LNCaP clone FGC (cell line): ENCODE measurements at regions not wholly inside any gene's neighbourhood (a gene's known extent, or its start where the extent isn't known, plus 50 kb on each side); places are given as distances from the start of the nearest gene placed in this dataset.

ENCODE experiments used
- DNase-seq: peaks from one replicate; pipeline ENCODE4 v3.0.0-alpha.2; 2011; ENCODE audit warnings: low read depth
- H3K4me3 ChIP-seq: 2 replicates; pipeline ENCODE4 v1.5.1; 2011; ENCODE audit warnings: mild to moderate bottlenecking, low read depth, low read length, control low read depth
- TF ChIP-seq, protein P1 (sequence below): IDR thresholded peaks from 2 replicates; pipeline ENCODE4 v1.5.1; 2012; ENCODE audit warnings: mild to moderate bottlenecking; ENCODE audit not compliant: control insufficient read depth, insufficient read depth; ENCODE audit errors: extremely low read depth

DNA sequence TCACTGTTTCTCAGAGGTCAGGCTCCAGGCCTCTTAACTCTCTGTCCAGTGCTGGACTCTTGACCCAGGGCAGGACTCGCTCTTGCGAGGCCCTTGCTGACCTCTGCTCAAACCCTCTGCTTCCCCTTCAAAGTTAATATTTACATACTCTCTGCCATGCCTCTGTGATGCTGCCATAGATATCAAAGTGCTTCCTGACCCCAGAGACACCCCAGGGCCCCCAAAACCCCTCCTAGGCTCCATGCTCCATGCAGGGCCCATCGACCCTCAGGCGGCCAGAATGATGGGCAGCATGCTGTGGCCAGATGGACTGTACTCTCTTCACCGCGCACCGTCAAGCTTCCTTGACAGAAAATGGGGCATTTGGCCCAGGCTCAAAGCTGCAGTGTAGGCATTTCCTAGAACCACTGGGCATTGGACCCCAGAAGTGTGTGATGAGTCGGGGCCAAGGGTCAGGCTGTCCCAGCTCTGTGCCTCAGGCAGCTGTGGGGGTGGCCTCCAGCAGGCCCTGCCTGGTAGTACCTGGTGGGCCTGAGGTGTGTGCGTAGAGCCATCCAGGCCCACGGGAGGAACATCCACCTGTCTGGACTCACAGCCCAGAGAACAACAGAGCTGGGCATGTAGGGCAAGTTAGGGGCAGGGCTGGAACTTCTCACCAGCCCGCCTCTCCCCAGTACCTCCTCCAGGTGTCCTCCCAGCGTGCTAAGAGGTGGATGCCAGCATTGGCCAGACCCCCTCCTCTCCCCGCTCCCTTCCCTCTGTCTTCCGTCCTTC, 142.8 kb downstream of the VEGFA start:
- TF ChIP-seq, protein P1, sequence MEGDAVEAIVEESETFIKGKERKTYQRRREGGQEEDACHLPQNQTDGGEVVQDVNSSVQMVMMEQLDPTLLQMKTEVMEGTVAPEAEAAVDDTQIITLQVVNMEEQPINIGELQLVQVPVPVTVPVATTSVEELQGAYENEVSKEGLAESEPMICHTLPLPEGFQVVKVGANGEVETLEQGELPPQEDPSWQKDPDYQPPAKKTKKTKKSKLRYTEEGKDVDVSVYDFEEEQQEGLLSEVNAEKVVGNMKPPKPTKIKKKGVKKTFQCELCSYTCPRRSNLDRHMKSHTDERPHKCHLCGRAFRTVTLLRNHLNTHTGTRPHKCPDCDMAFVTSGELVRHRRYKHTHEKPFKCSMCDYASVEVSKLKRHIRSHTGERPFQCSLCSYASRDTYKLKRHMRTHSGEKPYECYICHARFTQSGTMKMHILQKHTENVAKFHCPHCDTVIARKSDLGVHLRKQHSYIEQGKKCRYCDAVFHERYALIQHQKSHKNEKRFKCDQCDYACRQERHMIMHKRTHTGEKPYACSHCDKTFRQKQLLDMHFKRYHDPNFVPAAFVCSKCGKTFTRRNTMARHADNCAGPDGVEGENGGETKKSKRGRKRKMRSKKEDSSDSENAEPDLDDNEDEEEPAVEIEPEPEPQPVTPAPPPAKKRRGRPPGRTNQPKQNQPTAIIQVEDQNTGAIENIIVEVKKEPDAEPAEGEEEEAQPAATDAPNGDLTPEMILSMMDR = no peak
- H3K4me3 ChIP-seq = no peak overlapping the region

DNA sequence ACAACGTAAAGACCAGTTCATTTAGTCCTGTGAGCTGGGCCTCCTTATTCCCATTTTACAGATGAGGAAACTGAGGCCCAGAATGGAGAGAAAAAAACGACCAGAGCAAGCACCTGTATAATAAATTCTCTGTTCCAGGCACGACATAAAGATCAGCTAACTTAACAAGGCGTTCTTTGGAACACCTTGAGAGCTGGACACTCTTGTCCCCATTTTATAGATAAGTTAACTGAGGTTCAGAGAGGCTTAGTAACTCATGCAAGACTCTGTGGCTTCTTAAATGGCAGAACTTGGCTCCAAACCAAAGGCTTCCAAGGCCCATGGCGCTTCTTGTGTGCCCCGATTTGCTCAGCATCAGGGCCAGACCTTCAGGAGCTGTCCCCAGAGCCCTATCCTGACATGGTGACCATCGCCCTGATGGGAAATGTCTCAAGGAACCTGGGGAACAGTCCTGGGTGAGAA, 142.1 kb downstream of the VEGFA start:
- TF ChIP-seq, protein P1 = no peak
- H3K4me3 ChIP-seq = no peak overlapping the region
- DNase-seq = no peak

More for the DNA sequence above, 142.8 kb downstream of the VEGFA start:
- DNase-seq = no peak

DNA sequence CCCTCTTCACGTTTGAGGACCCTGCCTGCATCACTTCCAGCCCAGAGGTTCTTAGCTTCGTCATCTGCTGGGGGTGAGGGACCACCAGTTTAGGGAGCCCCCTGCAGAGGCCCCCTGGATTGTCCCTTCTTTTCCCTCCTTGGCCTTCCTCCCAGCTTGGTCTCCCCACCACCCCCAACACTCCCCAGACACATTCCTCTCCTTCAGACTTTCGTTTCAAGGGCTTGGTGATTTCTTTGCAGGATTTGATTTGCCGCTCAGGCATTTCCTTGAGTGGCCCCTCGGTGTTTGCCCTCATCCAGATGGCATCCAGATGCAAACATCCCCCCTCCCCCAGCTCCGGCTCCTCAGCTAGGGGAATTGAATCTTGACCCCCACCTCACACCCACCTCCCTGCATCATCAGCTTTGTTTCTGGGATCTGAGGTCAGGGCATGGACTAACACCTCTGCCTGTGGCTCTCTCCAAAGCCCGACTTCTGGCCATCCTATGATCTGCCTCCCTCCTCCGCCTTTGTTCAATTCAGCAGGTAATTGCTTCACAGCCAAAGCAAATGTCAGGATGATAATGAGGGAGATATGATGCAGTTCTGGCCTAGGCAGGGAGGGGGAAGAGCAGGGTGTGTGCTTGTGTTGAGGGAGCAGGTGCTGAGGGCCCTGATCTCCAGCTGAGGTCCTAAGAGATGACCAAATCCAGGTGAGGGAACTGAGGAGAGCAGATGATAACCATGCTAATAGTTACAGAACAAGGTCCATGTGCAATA, 141.5 kb downstream of the VEGFA start:
- peak overlapping the region; percentile 7; the same call in 1 of the 2 replicates for H3K4me3 ChIP-seq
- DNase-seq = no peak

DNA sequence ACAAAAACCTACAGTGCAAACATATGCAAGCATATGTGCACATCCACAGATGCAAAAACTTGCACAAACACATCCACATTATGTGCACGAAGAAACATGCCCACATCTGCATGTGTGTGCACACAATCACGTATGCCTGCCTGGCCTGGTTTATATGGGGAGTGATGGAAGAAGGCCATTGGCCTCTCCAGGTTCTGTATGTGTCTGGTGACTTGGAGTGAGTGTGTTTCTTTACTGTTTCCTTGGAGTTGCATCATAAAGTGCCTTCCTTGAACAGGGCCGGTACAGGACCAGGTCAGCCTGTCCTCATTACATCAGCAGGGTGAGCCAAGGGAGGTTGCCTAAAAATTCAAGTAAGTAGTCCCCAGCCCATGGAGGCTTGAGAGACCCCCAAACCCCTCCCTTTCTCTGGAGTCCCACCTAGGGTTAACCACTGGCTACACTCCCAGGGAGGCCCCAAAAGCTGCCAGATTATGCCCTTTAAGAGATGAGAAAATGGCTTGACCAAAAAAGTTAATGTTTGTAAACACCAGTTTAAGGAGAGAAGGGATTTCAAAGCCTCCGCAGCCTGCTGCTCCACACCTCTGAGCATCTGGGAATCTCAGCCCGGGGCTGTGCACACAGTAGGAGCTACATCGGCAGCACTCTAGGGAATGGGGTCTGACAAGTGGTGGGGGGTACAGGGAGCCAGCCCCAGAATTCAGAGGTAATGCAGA, 140.8 kb downstream of the VEGFA start:
- DNase-seq = peak; percentile 74
- TF ChIP-seq, protein P1 = no peak
- peak overlapping the region; percentile 7; the same call in 1 of the 2 replicates for H3K4me3 ChIP-seq

More for the DNA sequence above, 141.5 kb downstream of the VEGFA start:
- TF ChIP-seq, protein P1 = no peak

DNA sequence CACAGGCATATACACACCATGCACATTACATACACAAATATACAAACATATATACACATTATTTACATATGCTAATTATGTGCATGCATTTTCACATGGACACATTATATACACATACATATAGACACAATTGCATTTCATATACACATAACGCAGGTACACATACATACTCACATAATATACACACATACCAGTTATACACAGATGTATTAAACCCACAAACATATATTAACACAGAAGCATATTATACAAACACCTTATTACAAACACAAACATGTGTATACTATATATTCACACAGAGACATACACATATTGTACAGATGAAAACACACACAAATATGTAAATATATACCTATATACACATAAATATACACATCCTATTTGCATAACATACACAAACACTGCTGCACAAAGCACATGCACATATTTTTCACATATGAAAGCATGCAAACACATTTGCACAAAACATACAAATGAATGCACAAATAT, 140.2 kb downstream of the VEGFA start:
- DNase-seq = no peak
- TF ChIP-seq, protein P1 = no peak
- no peak overlapping the region for H3K4me3 ChIP-seq

DNA sequence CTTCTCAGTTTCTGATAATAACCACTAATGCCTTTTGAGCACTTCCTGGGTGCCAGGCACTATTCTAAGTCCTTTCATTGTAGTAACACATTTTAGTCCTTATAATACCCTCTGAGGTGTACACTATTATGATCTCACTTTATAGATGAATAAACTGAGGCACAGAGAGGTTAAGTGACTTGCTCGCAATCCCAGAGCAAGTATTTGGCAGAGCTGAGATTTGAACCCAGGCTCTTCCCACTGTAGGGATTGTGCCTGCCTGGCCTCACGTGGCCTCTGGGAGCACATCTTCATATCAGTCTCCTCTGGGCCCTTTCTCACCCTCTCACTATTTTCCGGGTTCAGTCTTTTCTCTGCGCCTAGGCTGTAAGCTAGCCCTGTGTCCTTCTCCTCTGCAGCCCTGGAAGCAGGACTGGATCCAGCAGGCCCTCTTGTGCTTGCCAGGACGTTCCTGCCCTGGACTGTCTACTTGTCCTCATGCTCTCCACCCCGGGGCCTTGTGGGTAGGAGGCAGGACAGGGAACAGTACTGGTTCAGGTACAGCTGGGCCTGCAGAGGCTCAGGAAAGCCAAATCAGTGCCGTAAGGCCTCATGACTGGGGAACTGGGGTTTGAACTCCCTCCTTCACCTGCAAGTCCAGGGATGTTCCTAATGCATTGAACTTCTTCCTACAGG, 139.6 kb downstream of the VEGFA start:
- DNase-seq = no peak
- TF ChIP-seq, protein P1 = no peak
- no peak overlapping the region for H3K4me3 ChIP-seq
